HG03354 (cell line): ENCODE measurements at regions not wholly inside any gene's neighbourhood (a gene's known extent, or its start where the extent isn't known, plus 50 kb on each side); places are given as distances from the start of the nearest gene placed in this dataset.
A peak's percentile ranks its signal among the peaks of the same experiment; 100 is the strongest.

ENCODE experiments used
- ATAC-seq: cut with Tn5 transposase; IDR thresholded peaks from one replicate; pipeline ENCODE4 v1.9.1; 2021; ENCODE audit warnings: mild to moderate bottlenecking; ENCODE audit not compliant: unreplicated experiment, poor library complexity, severe bottlenecking

GRCh38 chr4:43241104-43241503 is 348.6 kb downstream of the GRXCR1 start:
- ATAC-seq = no peak

GRCh38 chr4:43242606-43243005 is 350.1 kb downstream of the GRXCR1 start:
- no peak for ATAC-seq

GRCh38 chr4:43243433-43244116 is 351.1 kb downstream of the GRXCR1 start:
- ATAC-seq = no peak

- ATAC-seq = peak; percentile 96
These were observed 352.3 kb downstream of the GRXCR1 start for GRCh38 chr4:43244688-43245382.

GRCh38 chr4:43251841-43252240 is 359.3 kb downstream of the GRXCR1 start:
- no peak for ATAC-seq

GRCh38 chr4:43253541-43253940 is 361.0 kb downstream of the GRXCR1 start:
- ATAC-seq = no peak

GRCh38 chr4:43264730-43265129 is 372.2 kb downstream of the GRXCR1 start:
- no peak for ATAC-seq

GRCh38 chr4:43271946-43272345 is 379.4 kb downstream of the GRXCR1 start:
- ATAC-seq = no peak

- no peak for ATAC-seq
These were observed 381.9 kb downstream of the GRXCR1 start for GRCh38 chr4:43274376-43274775.

GRCh38 chr4:43275779-43276178 is 383.3 kb downstream of the GRXCR1 start:
- ATAC-seq = no peak

GRCh38 chr4:43276321-43276720 is 383.8 kb downstream of the GRXCR1 start:
- no peak for ATAC-seq

GRCh38 chr4:43277003-43277402 is 384.5 kb downstream of the GRXCR1 start:
- ATAC-seq = no peak

GRCh38 chr4:43282534-43282933 is 390.0 kb downstream of the GRXCR1 start:
- ATAC-seq = no peak

- ATAC-seq = no peak
These were observed 393.6 kb downstream of the GRXCR1 start for GRCh38 chr4:43286137-43286536.

- ATAC-seq = no peak
These were observed 404.5 kb downstream of the GRXCR1 start for GRCh38 chr4:43296946-43297528.

GRCh38 chr4:43316813-43317212 is 424.3 kb downstream of the GRXCR1 start:
- no peak for ATAC-seq

- no peak for ATAC-seq
These were observed 432.9 kb downstream of the GRXCR1 start for GRCh38 chr4:43325220-43325967.

- no peak for ATAC-seq
These were observed 437.8 kb downstream of the GRXCR1 start for GRCh38 chr4:43330288-43330687.

- no peak for ATAC-seq
These were observed 438.9 kb downstream of the GRXCR1 start for GRCh38 chr4:43331226-43332051.

GRCh38 chr4:43332052-43332425 is 439.5 kb downstream of the GRXCR1 start:
- ATAC-seq = no peak
